ENCODE measurements at regions not wholly inside any gene's neighbourhood (a gene's known extent, or its start where the extent isn't known, plus 50 kb on each side); places are given as distances from the start of the nearest gene placed in this dataset.

DNA sequence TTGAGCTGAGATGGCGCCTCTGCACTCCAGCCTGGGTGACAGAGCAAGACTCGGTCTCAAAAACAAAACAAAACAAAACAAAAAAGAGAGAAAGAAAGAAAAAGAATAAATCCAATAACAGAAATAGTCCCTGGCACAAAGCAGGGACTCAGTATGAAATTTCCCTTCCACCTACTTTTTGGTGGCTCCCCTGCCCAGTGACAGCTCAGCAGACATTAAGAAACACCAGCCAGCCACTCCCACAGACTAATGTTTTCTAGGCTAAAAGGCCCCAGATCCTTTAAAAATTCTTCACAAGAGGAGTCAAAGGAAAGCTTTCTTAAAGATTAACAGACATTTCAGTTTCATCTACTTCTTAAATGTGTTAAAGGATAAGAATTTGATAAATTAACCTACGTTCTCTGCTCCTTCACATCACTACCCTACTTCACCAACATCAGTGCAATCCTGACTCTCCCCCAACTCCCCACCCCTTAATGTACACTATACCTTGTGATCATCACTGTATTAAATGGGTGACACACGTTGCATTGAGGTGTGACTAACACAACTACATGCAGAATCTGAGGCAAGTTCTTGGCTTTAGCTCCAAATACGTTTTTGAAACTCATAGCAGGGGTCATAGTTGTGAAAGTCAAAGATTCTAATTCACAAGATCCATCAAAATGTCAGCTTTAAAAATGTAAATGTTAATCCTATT, 114.5 kb upstream of the CAV2 start:
- H3K36me3 ChIP-seq (ENCODE audit: control insufficient read depth in 4 of 4, insufficient read depth in 3 of 4, low read depth in 1 of 4, low read length in 3 of 4) = no peaks in the 10 kb centered on the region
- H3K4me3 ChIP-seq (ENCODE audit: low read depth in 1 of 3, low read length in 3 of 3) = no peak overlapping the region
- H3K27me3 ChIP-seq (ENCODE audit: control insufficient read depth in 4 of 4, insufficient read depth in 4 of 4, low read length in 3 of 4) = no peaks in the 10 kb centered on the region
- no peaks in the 10 kb centered on the region for H3K4me1 ChIP-seq (ENCODE audit: control insufficient read depth in 4 of 4, insufficient read depth in 4 of 4, low read length in 3 of 4)
- 76% methylated on average over 5 of the region's 5 CpGs for WGBS
- no peak overlapping the region for H3K9ac ChIP-seq (ENCODE audit: low read depth in 1 of 2, low read length in 2 of 2)
- TF ChIP-seq MAX (IDR thresholded peaks at IDR 0.05) = no peak
- TF ChIP-seq YY1 (IDR thresholded peaks at IDR 0.05) = no peak
- TF ChIP-seq, protein P1, sequence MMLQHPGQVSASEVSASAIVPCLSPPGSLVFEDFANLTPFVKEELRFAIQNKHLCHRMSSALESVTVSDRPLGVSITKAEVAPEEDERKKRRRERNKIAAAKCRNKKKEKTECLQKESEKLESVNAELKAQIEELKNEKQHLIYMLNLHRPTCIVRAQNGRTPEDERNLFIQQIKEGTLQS (IDR thresholded peaks at IDR 0.05) = no peak
- no peak for TF ChIP-seq FOXA2 (IDR thresholded peaks at IDR 0.05)
- TF ChIP-seq HNF4G (IDR thresholded peaks at IDR 0.05) = no peak
- TF ChIP-seq TAF1 (conservative IDR thresholded peaks at IDR 0.05) = no peak
- TF ChIP-seq FOXA1 (IDR thresholded peaks at IDR 0.05) = no peak
- no peak for TF ChIP-seq REST (IDR thresholded peaks at IDR 0.05)
- TF ChIP-seq HNF4A (conservative IDR thresholded peaks at IDR 0.05) = no peak
- no peak for TF ChIP-seq RXRA (IDR thresholded peaks at IDR 0.05)
- no peak for TF ChIP-seq CTCF (IDR thresholded peaks at IDR 0.05; ENCODE audit: low read depth, low read length, missing input control)
- no peak for TF ChIP-seq GABPA (IDR thresholded peaks at IDR 0.05 in 1 of 2, conservative IDR thresholded peaks at IDR 0.05 in 1 of 2)
- no peak for TF ChIP-seq EGR1 (IDR thresholded peaks at IDR 0.05; ENCODE audit: low read depth in 2 of 2)
- no peak for TF ChIP-seq ZBTB33 (IDR thresholded peaks at IDR 0.05)
- DNase-seq (ENCODE audit: low spot score) = no peak
- no peaks in the 10 kb centered on the region for H3K9me3 ChIP-seq (ENCODE audit: control insufficient read depth in 4 of 4, low read length in 3 of 4)
- no peak overlapping the region for H3K27ac ChIP-seq (ENCODE audit: low read depth in 1 of 2, low read length in 2 of 2)

DNA sequence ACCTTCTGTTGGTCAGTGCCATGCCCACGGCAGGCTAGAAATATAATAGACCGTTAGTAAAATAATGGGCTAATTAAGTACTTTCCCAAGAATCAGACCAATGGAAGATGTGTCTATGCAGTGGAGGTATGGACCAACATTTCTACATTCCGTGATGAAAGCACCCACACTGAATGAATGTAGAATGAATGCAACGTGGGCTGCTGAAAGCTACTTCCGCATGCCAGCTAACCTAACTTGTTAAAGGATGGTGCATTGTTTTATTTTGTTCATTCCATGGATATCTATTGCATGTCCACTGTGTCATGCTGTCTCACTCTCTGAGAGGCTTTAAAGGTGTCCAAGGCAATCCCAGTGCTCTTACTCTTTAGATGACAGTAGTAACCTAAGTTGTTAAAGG, 112.9 kb upstream of the CAV2 start:
- DNase-seq (ENCODE audit: low spot score) = no peak
- Histone ChIP-seq H3K9me3 (ENCODE audit: control insufficient read depth in 4 of 4, low read length in 3 of 4) (no peaks in the 10 kb centered on the region), H3K27me3 (ENCODE audit: control insufficient read depth in 4 of 4, insufficient read depth in 4 of 4, low read length in 3 of 4) (no peaks in the 10 kb centered on the region), H3K9ac (ENCODE audit: low read depth in 1 of 2, low read length in 2 of 2) (no peak overlapping the region), H3K4me1 (ENCODE audit: control insufficient read depth in 4 of 4, insufficient read depth in 4 of 4, low read length in 3 of 4) (no peaks in the 10 kb centered on the region), H3K27ac (ENCODE audit: low read depth in 1 of 2, low read length in 2 of 2) (no peak overlapping the region), H3K4me3 (ENCODE audit: low read depth in 1 of 3, low read length in 3 of 3) (no peak overlapping the region), H3K36me3 (ENCODE audit: control insufficient read depth in 4 of 4, insufficient read depth in 3 of 4, low read depth in 1 of 4, low read length in 3 of 4) (no peaks in the 10 kb centered on the region)
- TF ChIP-seq HNF4A (conservative IDR thresholded peaks at IDR 0.05) (no peak), ZBTB33 (IDR thresholded peaks at IDR 0.05) (no peak)
- 93% methylated on average over 5 of the region's 5 CpGs for WGBS
